ENCODE measurements at regions not wholly inside any gene's neighbourhood (a gene's known extent, or its start where the extent isn't known, plus 50 kb on each side); places are given as distances from the start of the nearest gene placed in this dataset.

DNA sequence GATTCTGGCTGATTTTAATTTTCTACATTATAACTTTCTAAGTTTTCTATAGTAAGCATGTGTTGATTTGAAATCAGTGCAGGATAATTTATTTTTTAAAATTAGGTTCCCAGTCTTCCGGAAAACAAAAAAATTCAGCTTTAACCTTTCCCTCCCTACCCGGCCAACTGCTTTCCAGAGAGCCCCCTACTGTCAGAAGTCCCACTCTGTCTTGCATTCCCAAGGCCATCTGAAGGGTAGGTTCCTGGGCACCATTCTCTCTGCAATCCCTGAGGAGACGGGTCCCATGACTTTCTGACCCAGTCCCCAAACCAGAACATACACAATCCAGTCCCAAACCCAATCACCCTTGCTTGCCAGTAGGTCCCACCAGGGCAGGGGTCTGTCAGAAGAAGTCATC is 200.3 kb downstream of the CYLD start:
- Histone ChIP-seq H3K4me3 (ENCODE audit: low read depth, low read length) (no peak overlapping the region), H3K36me3 (replicated peaks) (no peaks in the 10 kb centered on the region), H3K27ac (no peak overlapping the region), H3K27me3 (replicated peaks) (no peaks in the 10 kb centered on the region)
- in situ Hi-C loops (cut with HindIII; ENCODE audit: low pct_ligation_motif_present, low sequenced_read_pairs): no loop called here
- TF ChIP-seq, protein P1, sequence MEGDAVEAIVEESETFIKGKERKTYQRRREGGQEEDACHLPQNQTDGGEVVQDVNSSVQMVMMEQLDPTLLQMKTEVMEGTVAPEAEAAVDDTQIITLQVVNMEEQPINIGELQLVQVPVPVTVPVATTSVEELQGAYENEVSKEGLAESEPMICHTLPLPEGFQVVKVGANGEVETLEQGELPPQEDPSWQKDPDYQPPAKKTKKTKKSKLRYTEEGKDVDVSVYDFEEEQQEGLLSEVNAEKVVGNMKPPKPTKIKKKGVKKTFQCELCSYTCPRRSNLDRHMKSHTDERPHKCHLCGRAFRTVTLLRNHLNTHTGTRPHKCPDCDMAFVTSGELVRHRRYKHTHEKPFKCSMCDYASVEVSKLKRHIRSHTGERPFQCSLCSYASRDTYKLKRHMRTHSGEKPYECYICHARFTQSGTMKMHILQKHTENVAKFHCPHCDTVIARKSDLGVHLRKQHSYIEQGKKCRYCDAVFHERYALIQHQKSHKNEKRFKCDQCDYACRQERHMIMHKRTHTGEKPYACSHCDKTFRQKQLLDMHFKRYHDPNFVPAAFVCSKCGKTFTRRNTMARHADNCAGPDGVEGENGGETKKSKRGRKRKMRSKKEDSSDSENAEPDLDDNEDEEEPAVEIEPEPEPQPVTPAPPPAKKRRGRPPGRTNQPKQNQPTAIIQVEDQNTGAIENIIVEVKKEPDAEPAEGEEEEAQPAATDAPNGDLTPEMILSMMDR (IDR thresholded peaks at IDR 0.05; ENCODE audit: low read depth, low read length, missing control alignments): no peak
- no peak for DNase-seq

DNA sequence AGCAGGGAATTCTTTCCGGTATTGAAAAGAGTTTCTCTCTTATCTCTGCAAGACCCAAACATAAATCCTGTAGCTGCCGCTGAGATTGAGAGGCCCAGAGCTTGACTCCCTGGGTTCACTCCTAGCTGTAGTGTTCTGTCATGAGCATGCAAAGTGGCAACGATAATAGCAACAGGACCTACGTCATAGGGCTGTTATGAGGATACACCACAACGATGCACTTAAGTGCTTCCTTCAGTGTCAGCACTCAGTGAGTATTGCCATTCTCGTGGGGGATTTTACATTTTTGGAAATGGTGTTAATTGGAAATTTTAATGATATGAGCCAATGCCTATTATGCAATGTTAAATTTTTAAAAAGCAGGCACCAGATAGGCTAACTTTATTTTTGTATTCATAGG is 199.8 kb downstream of the CYLD start:
- in situ Hi-C loops (cut with HindIII; ENCODE audit: low pct_ligation_motif_present, low sequenced_read_pairs): no loop called here
- Histone ChIP-seq H3K27ac (no peak overlapping the region), H3K36me3 (replicated peaks) (no peaks in the 10 kb centered on the region), H3K27me3 (replicated peaks) (no peaks in the 10 kb centered on the region), H3K4me3 (ENCODE audit: low read depth, low read length) (no peak overlapping the region)
- no peak for DNase-seq
- TF ChIP-seq, protein P1 (IDR thresholded peaks at IDR 0.05; ENCODE audit: low read depth, low read length, missing control alignments): no peak

DNA sequence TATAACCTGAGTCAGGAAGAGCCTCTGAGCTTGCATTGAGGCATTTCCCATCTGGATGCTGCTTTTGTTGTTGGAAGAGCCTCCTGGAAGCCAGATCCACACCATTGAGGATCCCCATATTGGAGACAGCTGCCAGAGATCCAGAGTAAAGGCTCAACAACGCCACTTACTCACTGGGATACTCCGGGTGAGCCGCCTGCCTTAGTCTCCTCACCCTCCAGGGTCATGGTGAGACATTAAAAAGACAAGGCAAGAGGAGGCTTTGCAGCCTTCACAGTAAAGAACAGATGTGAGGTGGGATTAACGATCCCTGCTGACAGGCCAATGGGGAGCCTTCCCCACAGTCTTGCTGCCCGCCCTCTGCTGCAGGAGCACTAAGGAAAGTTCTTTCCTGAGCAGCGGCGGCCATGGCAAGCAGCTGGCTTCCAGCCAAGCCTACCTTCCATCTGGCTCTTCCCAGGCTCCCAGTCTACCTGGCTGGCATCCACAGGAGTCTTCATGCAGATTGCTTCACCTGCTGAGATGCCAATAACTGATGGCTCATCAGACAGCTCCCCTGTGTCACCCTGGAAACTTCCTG is 198.5 kb downstream of the CYLD start:
- Histone ChIP-seq H3K36me3 (replicated peaks) (no peaks in the 10 kb centered on the region), H3K27me3 (replicated peaks) (no peaks in the 10 kb centered on the region), H3K27ac (no peak overlapping the region), H3K4me3 (ENCODE audit: low read depth, low read length) (no peak overlapping the region)
- TF ChIP-seq, protein P1 (IDR thresholded peaks at IDR 0.05; ENCODE audit: low read depth, low read length, missing control alignments): no peak
- no peak for DNase-seq
- in situ Hi-C loops (cut with HindIII; ENCODE audit: low pct_ligation_motif_present, low sequenced_read_pairs): no loop called here

DNA sequence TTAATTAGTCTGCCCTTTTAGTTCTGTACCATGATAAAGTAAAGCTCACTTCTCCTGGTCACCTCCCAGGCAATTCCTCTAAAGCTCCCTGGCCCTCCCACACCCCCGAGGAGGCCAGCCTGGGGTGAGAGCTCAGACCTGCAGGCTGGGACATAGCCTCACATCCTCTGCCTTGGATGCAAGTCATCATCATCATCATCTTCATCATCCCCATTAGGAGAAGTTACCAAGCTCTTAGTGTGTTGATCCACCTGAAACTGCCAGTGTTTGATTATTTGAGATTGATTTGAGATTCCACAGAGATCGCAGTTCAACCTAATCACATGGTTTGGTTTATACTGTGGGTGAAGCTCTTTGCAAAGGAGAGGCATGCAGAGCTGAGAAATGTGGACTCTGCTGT is 197.5 kb downstream of the CYLD start:
- Histone ChIP-seq H3K27ac (no peak overlapping the region), H3K4me3 (ENCODE audit: low read depth, low read length) (no peak overlapping the region), H3K27me3 (replicated peaks) (no peaks in the 10 kb centered on the region), H3K36me3 (replicated peaks) (no peaks in the 10 kb centered on the region)
- TF ChIP-seq, protein P1 (IDR thresholded peaks at IDR 0.05; ENCODE audit: low read depth, low read length, missing control alignments): no peak
- DNase-seq: no peak
- in situ Hi-C loops (cut with HindIII; ENCODE audit: low pct_ligation_motif_present, low sequenced_read_pairs): no loop called here

DNA sequence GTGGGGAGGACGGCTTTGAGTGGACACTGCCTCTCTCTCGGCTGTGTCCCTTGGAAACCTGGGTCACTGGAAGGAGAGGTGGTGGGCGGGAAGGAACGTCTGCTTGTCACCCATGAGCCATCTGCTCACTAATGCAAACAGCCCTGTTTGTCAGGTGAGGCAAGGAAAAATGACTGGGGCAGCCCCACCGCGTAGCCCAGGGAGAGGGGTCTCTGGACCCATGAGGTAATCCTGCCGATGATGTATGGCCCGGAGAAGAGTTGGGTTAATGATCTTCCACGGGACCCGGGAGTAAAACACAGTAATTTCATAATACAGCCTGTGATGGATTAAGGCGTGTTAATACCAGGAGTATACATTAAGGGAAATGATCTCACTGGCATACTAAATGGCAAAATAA is 197.0 kb downstream of the CYLD start:
- H3K4me3 ChIP-seq (ENCODE audit: low read depth, low read length): no peak overlapping the region
- H3K36me3 ChIP-seq (replicated peaks): no peaks in the 10 kb centered on the region
- no peak overlapping the region for H3K27ac ChIP-seq
- TF ChIP-seq, protein P1 (IDR thresholded peaks at IDR 0.05; ENCODE audit: low read depth, low read length, missing control alignments): no peak
- DNase-seq: no peak
- no peaks in the 10 kb centered on the region for H3K27me3 ChIP-seq (replicated peaks)
- in situ Hi-C loops (cut with HindIII; ENCODE audit: low pct_ligation_motif_present, low sequenced_read_pairs): no loop called here

DNA sequence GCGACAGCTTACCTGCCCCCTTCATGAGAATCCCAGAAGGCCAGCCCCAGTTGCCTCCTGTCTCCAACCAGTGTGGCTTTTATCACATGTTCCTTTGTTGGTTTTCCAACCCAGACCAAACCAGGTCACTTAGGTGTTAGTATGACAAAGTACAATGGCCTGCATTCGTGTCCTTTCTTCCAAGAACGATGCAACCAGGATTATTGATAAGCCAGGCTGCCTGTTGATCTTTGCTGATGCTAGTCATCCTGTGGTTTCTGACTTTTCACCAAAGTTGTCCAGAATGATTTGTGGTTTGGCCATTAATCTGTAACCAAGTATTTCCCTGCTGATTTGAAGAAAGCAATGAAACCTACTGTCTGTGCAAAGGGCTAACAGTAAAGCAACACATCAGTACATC is 191.4 kb downstream of the CYLD start:
- TF ChIP-seq, protein P1 (IDR thresholded peaks at IDR 0.05; ENCODE audit: low read depth, low read length, missing control alignments): no peak
- no peak overlapping the region for H3K4me3 ChIP-seq (ENCODE audit: low read depth, low read length)
- no peaks in the 10 kb centered on the region for H3K36me3 ChIP-seq (replicated peaks)
- H3K27me3 ChIP-seq (replicated peaks): no peaks in the 10 kb centered on the region
- no peak overlapping the region for H3K27ac ChIP-seq
- DNase-seq: no peak
- in situ Hi-C loops (cut with HindIII; ENCODE audit: low pct_ligation_motif_present, low sequenced_read_pairs): no loop called here

Data from brain microvascular endothelial cell (primary cell).